Peyer's patch (tissue), 4 donors: ENCODE measurements at regions not wholly inside any gene's neighbourhood (a gene's known extent, or its start where the extent isn't known, plus 50 kb on each side); places are given as distances from the start of the nearest gene placed in this dataset.

ENCODE experiments used
- POLR2A ChIP-seq, 2 donors: fragments of 450-650 bp; IDR thresholded peaks; one replicate each; pipeline ENCODE4 v1.5.1; 2017; ENCODE audit warnings: antibody characterized with exemption in 2 of 2, mild to moderate bottlenecking in 2 of 2, moderate library complexity in 2 of 2
- TF ChIP-seq, protein P1 (sequence below), 6 experiments: fragments of 450-650 bp in 4 of 6; fragments of 200-600 bp in 2 of 6; sonication (generic) in 1 of 6; IDR thresholded peaks; one replicate each; pipeline ENCODE4 v1.5.1; 2017 to 2019; ENCODE audit warnings: antibody characterized with exemption in 6 of 6, mild to moderate bottlenecking in 3 of 6, moderate library complexity in 1 of 6

DNA sequence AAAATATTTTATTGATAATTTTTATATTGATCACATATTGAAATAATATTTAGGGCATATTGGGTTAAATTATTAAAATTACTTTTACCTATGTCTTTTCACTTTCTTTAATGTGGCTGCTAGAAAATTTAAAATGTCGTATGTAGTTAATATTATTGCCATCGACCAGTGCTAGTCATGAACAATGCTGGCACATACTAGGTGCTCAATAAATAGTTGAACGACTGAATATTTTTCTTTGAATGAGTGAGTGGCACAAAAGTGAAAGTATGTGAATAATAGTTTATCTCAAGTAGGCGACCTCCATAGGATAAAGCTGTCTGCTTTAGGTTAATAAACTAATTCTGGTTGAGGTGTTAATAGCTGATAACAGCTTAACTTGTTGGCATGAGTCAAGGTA is 150.8 kb upstream of the FGGY start:
- TF ChIP-seq, protein P1, sequence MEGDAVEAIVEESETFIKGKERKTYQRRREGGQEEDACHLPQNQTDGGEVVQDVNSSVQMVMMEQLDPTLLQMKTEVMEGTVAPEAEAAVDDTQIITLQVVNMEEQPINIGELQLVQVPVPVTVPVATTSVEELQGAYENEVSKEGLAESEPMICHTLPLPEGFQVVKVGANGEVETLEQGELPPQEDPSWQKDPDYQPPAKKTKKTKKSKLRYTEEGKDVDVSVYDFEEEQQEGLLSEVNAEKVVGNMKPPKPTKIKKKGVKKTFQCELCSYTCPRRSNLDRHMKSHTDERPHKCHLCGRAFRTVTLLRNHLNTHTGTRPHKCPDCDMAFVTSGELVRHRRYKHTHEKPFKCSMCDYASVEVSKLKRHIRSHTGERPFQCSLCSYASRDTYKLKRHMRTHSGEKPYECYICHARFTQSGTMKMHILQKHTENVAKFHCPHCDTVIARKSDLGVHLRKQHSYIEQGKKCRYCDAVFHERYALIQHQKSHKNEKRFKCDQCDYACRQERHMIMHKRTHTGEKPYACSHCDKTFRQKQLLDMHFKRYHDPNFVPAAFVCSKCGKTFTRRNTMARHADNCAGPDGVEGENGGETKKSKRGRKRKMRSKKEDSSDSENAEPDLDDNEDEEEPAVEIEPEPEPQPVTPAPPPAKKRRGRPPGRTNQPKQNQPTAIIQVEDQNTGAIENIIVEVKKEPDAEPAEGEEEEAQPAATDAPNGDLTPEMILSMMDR (IDR thresholded peaks at IDR 0.05): no peak
- TF ChIP-seq POLR2A (IDR thresholded peaks at IDR 0.05): no peak
